Left lobe of liver (tissue), 2 donors: ENCODE measurements at regions not wholly inside any gene's neighbourhood (a gene's known extent, or its start where the extent isn't known, plus 50 kb on each side); places are given as distances from the start of the nearest gene placed in this dataset.
A peak's percentile ranks its signal among the peaks of the same experiment; 100 is the strongest.
"Not testable (repeated sequence)": the region's sequence is repeated elsewhere in the genome, so short reads cannot be mapped to it uniquely, and the experiment has no call there.

Experiments
- ATAC-seq: fragments of 200-7000 bp; cut with Tn5 transposase; one replicate; pipeline ENCODE4 v1.9.1; 2020; ENCODE audit warnings: mild to moderate bottlenecking, moderate library complexity
- DNase-seq: peaks from one replicate; pipeline ENCODE4 v3.0.0-alpha.2; 2020; ENCODE audit warnings: low spot score
- donor health status: DM: no; HTN: no; CAD: no; lungs with moderate emphysema.
- donor health status: DM: no; HTN: yes; CAD: no.

GRCh38 chr6:3960754-3961361 lies 111.7 kb downstream of the FAM50B start:
- ATAC-seq (no peak), DNase-seq (no peak)

GRCh38 chr6:3961581-3962215 lies 112.5 kb downstream of the FAM50B start:
- ATAC-seq (no peak), DNase-seq (no peak)

DNA sequence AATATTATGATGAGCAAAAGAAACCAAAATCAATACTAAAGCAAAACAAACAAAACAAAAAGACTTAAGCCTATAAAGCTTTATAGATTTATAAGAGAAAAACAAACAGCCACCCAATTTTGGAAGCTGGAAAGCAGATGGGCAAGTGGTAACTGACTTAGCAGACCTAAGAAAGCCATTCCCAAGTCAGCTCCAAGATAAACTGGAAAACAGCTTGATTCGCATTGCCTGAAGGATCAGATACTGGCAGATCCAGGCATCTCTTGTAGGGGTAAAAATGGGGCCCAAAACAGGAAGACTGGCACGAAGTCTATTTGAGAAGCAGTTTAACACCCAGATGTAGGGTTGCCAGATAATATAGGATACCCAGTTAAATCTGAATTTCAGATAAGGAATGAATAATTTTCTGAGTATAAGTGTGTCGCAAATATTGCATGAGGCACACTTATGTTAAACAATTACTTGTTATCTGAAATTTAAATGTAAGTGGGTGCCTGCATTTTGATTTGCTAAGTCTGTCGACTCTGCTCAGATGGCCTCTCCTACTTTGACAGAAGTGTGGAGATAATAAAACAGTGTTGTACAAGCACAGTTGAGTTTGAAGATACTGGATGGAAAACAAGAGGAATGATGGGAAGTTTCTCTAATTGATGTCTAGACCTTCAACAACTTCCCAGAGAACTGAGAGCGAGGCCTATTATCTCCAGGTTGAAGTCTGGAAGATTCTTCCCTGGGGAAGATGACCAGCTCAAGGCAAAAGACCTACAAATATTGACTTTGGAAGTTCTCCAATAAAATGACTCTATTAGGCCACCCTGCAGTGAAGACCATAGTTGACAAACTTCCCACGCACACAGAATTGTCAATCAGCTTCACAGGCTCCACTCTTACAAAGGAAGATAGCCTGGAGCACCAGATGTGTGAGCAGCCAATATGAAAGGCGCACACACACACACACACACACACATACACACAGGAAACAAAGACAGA lies 113.4 kb downstream of the FAM50B start:
- DNase-seq (no peak), ATAC-seq (peak; percentile 79)

DNA sequence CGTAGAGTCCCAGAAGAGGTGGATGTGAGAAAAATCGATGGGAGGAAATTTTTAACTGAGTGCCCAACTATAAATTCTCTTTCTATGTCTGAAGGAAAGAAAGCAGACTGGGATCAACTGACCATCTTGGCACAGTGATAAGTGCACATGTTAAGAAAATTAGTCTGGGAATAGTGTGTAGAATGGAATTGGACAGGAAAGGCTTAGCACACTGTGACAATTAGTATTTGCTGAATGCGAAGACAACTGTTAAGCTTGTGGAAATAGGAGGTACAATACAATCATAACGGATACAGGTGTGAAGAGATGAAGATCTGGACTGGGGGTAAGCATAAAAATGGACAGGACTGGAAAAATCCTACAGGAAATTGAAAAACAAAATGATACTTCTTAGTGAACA lies 114.3 kb downstream of the FAM50B start:
- no peak for DNase-seq
- no peak for ATAC-seq

DNA sequence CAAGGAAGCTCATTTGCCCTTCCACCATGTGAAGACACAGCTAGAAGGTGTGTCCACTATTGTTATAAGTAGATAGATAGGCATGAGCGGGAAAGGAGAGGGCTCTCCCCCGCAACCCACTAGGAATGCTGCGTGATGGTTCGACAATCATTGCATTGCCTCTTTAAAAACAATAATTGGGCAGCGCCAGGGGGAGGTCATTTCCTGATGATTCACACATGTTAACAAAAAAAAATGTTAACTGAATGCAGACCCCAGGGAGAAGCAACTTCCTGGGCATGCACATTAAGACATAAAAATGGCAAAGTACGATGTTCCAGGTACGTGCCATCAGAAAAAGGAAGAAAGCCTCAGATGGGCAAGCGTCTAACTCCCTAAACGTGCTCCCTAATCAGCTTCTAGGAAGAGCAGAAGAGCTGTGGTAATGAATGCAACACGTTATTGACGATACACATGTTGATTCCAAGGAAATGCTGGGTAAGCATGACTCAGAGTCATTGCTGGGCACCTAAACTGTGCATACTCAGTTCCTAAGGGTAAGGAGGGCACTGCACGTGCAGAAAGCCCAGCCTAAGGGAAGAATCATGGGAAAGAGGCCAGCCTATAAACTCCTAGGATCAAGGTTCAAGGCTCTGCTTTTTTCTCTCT lies 113.7 kb downstream of the FAM217A start:
- DNase-seq (no peak), ATAC-seq (no peak)

DNA sequence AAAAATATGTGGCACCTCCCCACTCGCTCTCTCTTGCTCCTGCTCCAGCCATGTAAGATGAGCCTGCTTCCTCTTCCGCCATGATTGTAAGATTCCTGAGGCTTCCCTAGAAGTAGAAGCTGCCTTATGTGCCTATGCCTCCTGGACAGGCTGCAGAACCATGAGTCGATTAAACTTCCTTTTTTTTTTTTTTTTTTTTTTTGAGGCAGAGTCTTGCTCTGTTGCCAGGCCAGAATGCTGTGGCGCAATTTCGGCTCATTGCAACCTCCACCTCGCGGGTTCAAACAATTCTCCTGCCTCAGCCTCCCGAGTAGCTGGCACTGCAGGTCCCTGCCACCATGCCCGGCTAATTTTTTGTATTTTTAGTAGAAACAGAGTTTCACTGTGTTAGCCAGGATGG lies 112.5 kb downstream of the FAM217A start:
- ATAC-seq (no peak), DNase-seq (no peak)

- no peak for DNase-seq
- ATAC-seq = no peak
These were observed 108.8 kb downstream of the FAM217A start for GRCh38 chr6:3970097-3970496.

GRCh38 chr6:3973152-3973551 lies 105.8 kb downstream of the FAM217A start:
- DNase-seq, ATAC-seq: not testable (repeated sequence)

- ATAC-seq (peak; percentile 79), DNase-seq (no peak)
These were observed 100.8 kb downstream of the FAM217A start for GRCh38 chr6:3977875-3978711.

DNA sequence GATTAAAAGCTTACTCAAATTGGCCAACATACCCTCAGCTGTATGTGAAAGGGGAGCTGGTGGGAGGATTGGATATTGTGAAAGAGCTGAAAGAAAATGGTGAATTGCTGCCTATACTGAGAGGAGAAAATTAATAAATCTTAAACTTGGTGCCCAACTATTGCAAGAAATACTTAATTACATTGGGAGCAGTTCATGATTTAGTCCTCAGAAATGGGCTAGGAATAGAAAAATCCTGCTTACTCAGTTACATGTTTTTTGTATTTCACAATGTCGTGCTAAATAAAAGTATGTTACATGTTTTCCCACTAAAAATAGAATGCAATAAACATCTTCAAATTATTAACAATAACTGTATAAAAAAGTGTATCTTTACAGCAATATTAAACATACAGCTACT lies 100.0 kb downstream of the FAM217A start:
- ATAC-seq, DNase-seq: not testable (repeated sequence)

DNA sequence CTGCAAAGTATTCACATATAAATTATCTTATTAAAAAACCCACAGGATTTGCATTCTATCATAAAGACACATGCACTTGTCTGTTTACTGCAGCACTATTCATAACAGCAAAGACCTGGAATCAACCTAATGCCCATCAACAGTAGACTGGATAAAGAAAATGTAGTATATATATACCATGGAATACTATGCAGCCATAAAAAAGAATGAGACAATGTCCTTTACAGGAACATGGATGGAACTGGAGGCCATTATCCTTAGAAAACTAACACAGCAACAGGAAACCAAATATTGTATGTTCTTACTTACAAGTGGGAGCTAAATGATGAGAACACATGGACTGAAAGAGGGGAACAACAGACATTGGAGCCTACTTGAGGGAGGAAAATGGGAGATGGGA lies 97.0 kb downstream of the FAM217A start:
- ATAC-seq = no peak
- no peak for DNase-seq

DNA sequence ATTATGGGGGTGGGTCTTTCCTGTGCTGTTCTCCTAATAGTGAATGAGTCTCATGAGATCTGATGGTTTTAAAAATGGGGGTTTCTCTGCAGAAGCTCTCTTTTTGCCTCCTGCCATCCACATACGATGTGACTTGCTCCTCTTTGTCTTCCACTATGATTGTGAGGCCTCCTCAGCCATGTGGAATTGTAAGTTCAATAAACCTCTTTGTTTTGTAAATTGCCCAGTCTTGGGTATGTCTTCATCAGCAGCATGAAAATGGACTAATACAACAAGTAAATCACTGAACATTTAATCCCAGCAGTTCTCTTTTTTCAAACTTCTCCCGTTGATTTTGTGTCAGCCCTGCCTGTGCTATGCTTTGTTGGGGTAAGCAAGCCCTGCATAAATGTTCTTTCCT lies 95.2 kb downstream of the FAM217A start:
- ATAC-seq (no peak), DNase-seq (no peak)

- DNase-seq = no peak
- ATAC-seq = no peak
These were observed 94.4 kb downstream of the FAM217A start for GRCh38 chr6:3984494-3984893.

- ATAC-seq (no peak), DNase-seq (no peak)
These were observed 92.7 kb downstream of the FAM217A start for GRCh38 chr6:3986241-3986640.

DNA sequence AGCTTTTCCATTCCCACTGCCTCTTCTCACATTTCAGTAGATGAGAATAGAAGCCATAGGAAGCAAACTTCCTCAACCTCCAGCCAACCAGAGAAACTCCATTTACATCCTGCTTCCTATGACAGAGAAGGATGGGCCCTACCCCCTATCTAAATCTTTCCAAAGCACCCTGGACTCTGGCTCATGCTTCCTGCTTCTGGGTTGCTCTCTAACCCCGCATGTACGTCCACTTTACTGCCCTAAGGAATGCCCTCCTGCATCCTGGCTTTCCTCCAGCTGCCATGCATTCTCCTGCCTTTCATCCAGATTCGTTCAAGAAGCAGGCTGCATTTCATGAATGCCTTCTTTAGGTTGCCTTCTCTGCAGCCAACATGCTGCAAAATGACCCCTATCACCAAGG lies 91.9 kb downstream of the FAM217A start:
- ATAC-seq = peak; percentile 14
- DNase-seq = no peak

DNA sequence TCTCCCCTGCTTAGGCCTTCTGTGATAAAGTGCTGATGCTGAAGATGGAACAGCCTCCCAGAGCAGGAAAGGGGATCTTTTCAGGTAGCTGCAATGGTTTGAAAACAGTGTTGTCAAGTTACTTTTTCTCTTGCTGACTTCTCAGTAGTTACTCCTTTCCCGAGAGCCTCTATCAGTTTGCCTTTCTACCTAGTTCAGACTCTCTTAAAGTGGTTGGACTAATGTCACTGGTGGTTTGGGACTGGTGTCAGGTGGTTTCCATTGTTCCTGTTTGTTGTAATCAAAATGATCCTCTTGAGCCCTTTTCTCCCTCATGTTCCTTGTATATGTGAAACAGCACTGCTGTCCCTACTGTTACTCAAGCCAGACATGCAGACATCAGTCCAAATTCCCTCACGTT lies 91.4 kb downstream of the FAM217A start:
- no peak for DNase-seq
- ATAC-seq = no peak

DNA sequence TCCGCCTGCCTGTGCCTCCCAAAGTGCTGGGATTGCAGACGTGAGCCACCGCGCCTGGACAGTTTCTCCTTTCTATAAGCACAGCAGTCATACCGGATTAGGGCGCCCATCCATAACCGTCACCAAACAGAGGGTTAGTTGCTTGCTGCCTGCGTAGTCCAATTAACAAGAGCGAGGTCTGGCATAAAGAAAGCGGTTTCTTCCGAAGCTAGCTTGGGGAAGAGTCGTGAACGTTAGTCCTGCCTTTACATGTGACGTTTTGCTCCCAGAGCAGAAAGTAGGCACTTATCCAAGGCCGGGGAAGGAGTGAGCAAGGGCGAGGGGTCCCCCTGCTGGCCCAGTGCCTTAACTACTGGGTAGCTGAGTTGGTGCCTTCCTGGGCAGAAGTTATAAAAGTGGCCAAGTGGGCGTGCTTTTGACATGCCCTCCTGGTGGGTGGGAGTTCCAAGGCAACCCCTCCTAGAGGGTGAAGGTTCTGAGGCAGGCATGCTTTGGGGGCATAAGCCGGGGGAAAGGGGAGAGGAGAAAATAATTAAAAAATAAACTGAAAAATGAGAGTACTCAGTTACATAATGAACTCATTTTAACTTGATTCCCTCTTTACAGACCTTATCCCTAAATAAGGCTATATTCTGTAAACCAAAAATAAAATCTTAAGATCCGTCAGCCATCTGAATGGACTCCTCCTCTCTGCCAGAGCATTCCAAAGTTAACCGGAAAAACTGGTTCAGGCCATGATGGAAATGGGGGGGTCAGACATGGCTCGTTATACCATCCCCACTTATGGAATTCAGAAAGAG lies 88.0 kb downstream of the FAM217A start:
- peak; percentile 98 for ATAC-seq
- peak; percentile 90 for DNase-seq

DNA sequence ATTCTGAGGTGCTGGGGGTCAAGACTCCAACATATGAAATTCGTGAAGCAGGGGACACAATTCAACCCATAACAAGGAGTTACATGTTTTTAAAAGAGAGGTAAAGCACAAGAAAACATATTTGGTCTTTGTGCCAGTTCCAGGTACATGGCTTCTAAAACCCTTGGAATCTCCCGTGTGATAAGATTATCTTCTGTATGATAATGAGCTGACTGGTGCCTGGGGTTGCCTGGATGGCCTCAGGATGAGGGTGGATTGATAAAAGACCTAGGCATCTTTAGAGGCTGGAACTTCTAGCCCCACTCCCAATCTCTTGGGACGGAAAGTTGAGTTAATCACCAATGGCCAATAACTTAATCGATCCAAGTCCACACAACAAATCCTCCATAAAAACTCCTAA lies 87.0 kb downstream of the FAM217A start:
- DNase-seq (no peak), ATAC-seq (no peak)

GRCh38 chr6:3996349-3996748 lies 82.6 kb downstream of the FAM217A start:
- ATAC-seq (no peak), DNase-seq (no peak)
